ENCODE measurements at regions not wholly inside any gene's neighbourhood (a gene's known extent, or its start where the extent isn't known, plus 50 kb on each side); places are given as distances from the start of the nearest gene placed in this dataset.
A peak's percentile ranks its signal among the peaks of the same experiment; 100 is the strongest.

DNA sequence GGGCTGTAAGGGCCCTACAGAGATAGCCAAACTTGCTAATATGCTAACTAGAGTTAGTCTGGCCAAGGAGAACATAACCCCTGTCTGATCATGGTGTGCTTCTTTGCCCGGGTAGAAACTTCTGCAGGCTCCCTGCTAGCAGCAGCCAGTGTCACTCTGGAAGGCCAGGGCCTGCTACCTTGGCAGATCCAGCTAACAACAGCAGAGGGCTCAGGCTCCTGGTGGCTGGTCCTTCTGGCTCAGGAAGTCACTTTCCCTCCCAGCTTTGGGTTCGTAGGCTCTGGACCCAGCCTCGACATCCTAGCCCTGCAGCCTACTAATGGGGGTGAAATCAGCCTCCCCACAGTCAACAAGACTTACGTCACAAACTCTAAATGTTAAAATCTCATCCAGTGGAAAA lies 373.7 kb upstream of the RGMA start:
- DNase-seq, result no peak
- Mint-ChIP-seq H3K4me1 (ENCODE audit: low read depth, unreplicated experiment) (peaks cover 30% of the 10 kb centered on the region), H3K36me3 (ENCODE audit: insufficient read depth, unreplicated experiment) (peaks cover 5% of the 10 kb centered on the region), H3K4me3 (ENCODE audit: low read depth, unreplicated experiment) (no peak overlapping the region), H3K27me3 (ENCODE audit: unreplicated experiment) (no peaks in the 10 kb centered on the region), H3K27ac (ENCODE audit: unreplicated experiment) (no peak overlapping the region), H3K9me3 (ENCODE audit: low read depth, unreplicated experiment) (peaks cover 3% of the 10 kb centered on the region)
- BruUV-seq (replicated peaks), result no TSS peak
- TF ChIP-seq, protein P1, sequence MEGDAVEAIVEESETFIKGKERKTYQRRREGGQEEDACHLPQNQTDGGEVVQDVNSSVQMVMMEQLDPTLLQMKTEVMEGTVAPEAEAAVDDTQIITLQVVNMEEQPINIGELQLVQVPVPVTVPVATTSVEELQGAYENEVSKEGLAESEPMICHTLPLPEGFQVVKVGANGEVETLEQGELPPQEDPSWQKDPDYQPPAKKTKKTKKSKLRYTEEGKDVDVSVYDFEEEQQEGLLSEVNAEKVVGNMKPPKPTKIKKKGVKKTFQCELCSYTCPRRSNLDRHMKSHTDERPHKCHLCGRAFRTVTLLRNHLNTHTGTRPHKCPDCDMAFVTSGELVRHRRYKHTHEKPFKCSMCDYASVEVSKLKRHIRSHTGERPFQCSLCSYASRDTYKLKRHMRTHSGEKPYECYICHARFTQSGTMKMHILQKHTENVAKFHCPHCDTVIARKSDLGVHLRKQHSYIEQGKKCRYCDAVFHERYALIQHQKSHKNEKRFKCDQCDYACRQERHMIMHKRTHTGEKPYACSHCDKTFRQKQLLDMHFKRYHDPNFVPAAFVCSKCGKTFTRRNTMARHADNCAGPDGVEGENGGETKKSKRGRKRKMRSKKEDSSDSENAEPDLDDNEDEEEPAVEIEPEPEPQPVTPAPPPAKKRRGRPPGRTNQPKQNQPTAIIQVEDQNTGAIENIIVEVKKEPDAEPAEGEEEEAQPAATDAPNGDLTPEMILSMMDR (IDR thresholded peaks at IDR 0.05; ENCODE audit: unreplicated experiment), result no peak
- intact Hi-C loops (cut with micrococcal nuclease; ENCODE audit: unreplicated experiment), result loop anchor here (5.0 kb wide), 1 partner anchor 140 kb away; no protein-coding TSS in a partner anchor
- CTCF ChIA-PET, result no interaction called here

DNA sequence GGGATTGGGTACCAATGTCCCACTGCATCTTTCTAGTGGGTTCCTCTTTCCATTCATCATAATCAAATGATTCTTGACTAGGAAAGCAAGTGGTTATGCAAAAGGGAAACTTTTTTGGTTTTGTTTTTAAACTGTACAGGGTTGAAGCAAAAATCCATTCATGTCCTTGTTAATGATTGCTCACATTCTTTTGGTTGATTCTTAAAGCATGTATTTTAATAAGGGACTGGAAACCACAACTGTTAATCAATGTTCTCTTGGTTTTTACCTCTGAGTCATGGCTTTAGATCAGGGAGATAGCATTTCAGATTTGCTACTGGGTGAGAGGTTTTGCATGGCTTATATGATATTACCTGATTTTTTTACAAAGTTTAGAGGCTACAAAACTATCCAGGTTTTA lies 371.7 kb upstream of the RGMA start:
- TF ChIP-seq, protein P1 (IDR thresholded peaks at IDR 0.05; ENCODE audit: unreplicated experiment), result no peak
- Mint-ChIP-seq H3K27ac (ENCODE audit: unreplicated experiment) (peak overlapping the region; percentile 66), H3K4me3 (ENCODE audit: low read depth, unreplicated experiment) (peak overlapping the region; percentile 38), H3K36me3 (ENCODE audit: insufficient read depth, unreplicated experiment) (peaks cover 5% of the 10 kb centered on the region), H3K27me3 (ENCODE audit: unreplicated experiment) (no peaks in the 10 kb centered on the region), H3K9me3 (ENCODE audit: low read depth, unreplicated experiment) (peaks cover 3% of the 10 kb centered on the region), H3K4me1 (ENCODE audit: low read depth, unreplicated experiment) (peaks cover 30% of the 10 kb centered on the region)
- intact Hi-C loops (cut with micrococcal nuclease; ENCODE audit: unreplicated experiment), result loop anchor here (5.0 kb wide), 1 partner anchor 138 kb away; no protein-coding TSS in a partner anchor
- CTCF ChIA-PET, result interaction anchor here (0.7 kb wide), 1 partner anchor 10 kb away, joined by 3 read pairs; no protein-coding TSS in a partner anchor
- no TSS peak for BruUV-seq (replicated peaks)
- peak; percentile 15 for DNase-seq

DNA sequence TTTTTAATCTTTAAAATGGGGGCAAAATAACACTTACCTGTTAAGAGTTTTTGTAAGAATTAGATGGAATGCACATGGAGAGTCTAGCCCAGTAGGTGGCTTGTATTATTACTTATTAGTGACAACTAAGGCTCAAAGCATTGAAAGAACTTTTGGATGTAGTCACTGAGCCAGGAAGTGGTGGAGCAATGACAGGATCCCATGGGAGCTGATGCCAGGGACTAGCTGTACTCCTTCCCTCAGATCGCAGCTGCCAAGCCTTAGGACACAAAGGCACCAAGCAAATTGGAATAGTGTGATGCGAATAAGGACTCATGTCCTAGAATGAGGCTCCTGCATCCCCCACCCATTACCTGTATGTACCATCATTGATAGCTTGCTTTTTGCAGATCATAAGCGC lies 370.4 kb upstream of the RGMA start:
- no TSS peak for BruUV-seq (replicated peaks)
- peaks cover 5% of the 10 kb centered on the region for H3K36me3 Mint-ChIP-seq (ENCODE audit: insufficient read depth, unreplicated experiment)
- TF ChIP-seq, protein P1 (IDR thresholded peaks at IDR 0.05; ENCODE audit: unreplicated experiment), result no peak
- H3K4me1 Mint-ChIP-seq (ENCODE audit: low read depth, unreplicated experiment), result peaks cover 30% of the 10 kb centered on the region
- peaks cover 5% of the 10 kb centered on the region for H3K27me3 Mint-ChIP-seq (ENCODE audit: unreplicated experiment)
- CTCF ChIA-PET, result no interaction called here
- intact Hi-C loops (cut with micrococcal nuclease; ENCODE audit: unreplicated experiment), result no loop called here
- H3K4me3 Mint-ChIP-seq (ENCODE audit: low read depth, unreplicated experiment), result no peak overlapping the region
- H3K9me3 Mint-ChIP-seq (ENCODE audit: low read depth, unreplicated experiment), result peaks cover 3% of the 10 kb centered on the region
- H3K27ac Mint-ChIP-seq (ENCODE audit: unreplicated experiment), result no peak overlapping the region
- no peak for DNase-seq

DNA sequence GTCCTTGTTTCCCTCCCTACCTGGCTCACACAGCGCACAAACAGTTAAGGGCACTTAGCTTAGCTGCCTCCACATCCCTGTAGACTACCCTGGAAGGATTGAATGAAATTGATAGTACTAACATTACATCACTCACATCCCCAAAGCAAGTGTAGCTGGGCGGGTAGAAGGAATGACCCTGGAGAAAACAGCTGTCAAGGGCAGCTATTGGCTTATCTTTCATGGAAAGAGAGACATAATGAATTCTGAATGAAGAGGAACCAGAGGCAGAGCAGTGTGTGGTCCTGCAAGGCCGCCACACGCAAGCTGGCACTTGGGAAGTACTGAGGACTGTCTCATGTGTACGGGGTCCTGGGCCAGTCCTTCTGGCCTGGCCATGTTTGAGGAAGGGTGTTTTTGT lies 369.6 kb upstream of the RGMA start:
- no peak overlapping the region for H3K27ac Mint-ChIP-seq (ENCODE audit: unreplicated experiment)
- peaks cover 10% of the 10 kb centered on the region for H3K27me3 Mint-ChIP-seq (ENCODE audit: unreplicated experiment)
- no peak overlapping the region for H3K4me3 Mint-ChIP-seq (ENCODE audit: low read depth, unreplicated experiment)
- BruUV-seq (replicated peaks), result no TSS peak
- TF ChIP-seq, protein P1 (IDR thresholded peaks at IDR 0.05; ENCODE audit: unreplicated experiment), result no peak
- DNase-seq, result no peak
- peaks cover 30% of the 10 kb centered on the region for H3K4me1 Mint-ChIP-seq (ENCODE audit: low read depth, unreplicated experiment)
- H3K36me3 Mint-ChIP-seq (ENCODE audit: insufficient read depth, unreplicated experiment), result peaks cover 5% of the 10 kb centered on the region
- H3K9me3 Mint-ChIP-seq (ENCODE audit: low read depth, unreplicated experiment), result peaks cover 3% of the 10 kb centered on the region
- intact Hi-C loops (cut with micrococcal nuclease; ENCODE audit: unreplicated experiment), result no loop called here
- CTCF ChIA-PET, result no interaction called here
